ENCODE measurements at regions not wholly inside any gene's neighbourhood (a gene's known extent, or its start where the extent isn't known, plus 50 kb on each side); places are given as distances from the start of the nearest gene placed in this dataset.

DNA sequence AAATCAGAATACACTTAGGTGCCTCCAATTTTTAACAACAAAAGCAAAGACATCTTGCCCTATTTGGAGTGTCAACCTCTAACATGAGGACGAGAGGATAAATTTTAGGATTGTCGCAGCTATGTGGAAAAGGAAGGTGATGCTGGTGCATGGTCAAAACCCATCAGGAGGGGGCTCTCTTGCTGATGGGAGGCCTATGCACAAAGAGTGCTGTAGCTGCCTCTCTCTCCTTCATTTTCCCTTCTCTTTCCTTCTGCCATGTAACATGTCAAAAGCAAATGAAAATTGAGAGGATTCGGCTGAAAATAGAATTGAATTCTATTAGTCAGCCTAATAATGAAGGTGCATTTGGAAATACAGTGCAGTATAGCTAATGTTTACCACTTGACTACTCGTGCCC, 578.7 kb upstream of the ZNF462 start (continued):
- peak; percentile 70 to 72 for TF ChIP-seq RAD21 (IDR thresholded peaks at IDR 0.05 in 1 of 2, conservative IDR thresholded peaks at IDR 0.05 in 1 of 2; ENCODE audit: low read depth in 2 of 2, low read length in 2 of 2)
- TF ChIP-seq, protein P1, sequence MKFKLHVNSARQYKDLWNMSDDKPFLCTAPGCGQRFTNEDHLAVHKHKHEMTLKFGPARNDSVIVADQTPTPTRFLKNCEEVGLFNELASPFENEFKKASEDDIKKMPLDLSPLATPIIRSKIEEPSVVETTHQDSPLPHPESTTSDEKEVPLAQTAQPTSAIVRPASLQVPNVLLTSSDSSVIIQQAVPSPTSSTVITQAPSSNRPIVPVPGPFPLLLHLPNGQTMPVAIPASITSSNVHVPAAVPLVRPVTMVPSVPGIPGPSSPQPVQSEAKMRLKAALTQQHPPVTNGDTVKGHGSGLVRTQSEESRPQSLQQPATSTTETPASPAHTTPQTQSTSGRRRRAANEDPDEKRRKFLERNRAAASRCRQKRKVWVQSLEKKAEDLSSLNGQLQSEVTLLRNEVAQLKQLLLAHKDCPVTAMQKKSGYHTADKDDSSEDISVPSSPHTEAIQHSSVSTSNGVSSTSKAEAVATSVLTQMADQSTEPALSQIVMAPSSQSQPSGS (IDR thresholded peaks at IDR 0.05; ENCODE audit: low read length): no peak

Measured in H1 (cell line).